GM23338 (cell line): ENCODE measurements at regions not wholly inside any gene's neighbourhood (a gene's known extent, or its start where the extent isn't known, plus 50 kb on each side); places are given as distances from the start of the nearest gene placed in this dataset.

Experiments
- ATAC-seq: fragments of 200-7000 bp; cut with Tn5 transposase; 3 replicates; pipeline ENCODE4 v1.9.1; 2020
- DNase-seq: peaks from one replicate; pipeline ENCODE4 v3.0.0-alpha.2; 2015; ENCODE audit warnings: low spot score
- H2AFZ ChIP-seq: fragments of 200-600 bp; sonication (generic); 2 replicates; pipeline ENCODE4 v1.8.0; 2016; ENCODE audit warnings: antibody characterized with exemption, mild to moderate bottlenecking, moderate library complexity
- H3F3A ChIP-seq: fragments of 200-600 bp; sonication (generic); replicated peaks from 2 replicates; pipeline ENCODE4 v1.8.0; 2017; ENCODE audit warnings: antibody characterized with exemption, mixed run types, low read depth
- H3K27ac ChIP-seq: fragments of 200-600 bp; sonication (generic); 2 replicates; pipeline ENCODE4 v1.6.1; 2016; ENCODE audit warnings: low read depth
- H3K27me3 ChIP-seq: fragments of 200-600 bp; sonication (generic); 2 replicates; pipeline ENCODE4 v1.8.0; 2016; ENCODE audit warnings: mild to moderate bottlenecking, mixed run types, moderate library complexity; ENCODE audit not compliant: insufficient read depth
- H3K36me3 ChIP-seq: fragments of 200-600 bp; sonication (generic); 2 replicates; pipeline ENCODE4 v1.8.0; 2016; ENCODE audit warnings: mild to moderate bottlenecking; ENCODE audit not compliant: insufficient read depth
- H3K4me1 ChIP-seq: fragments of 200-600 bp; sonication (generic); 2 replicates; pipeline ENCODE4 v1.8.0; 2016; ENCODE audit warnings: mild to moderate bottlenecking, moderate library complexity; ENCODE audit not compliant: insufficient read depth
- H3K4me2 ChIP-seq: fragments of 200-600 bp; sonication (generic); 2 replicates; pipeline ENCODE4 v1.7.1; 2017; ENCODE audit warnings: mixed run types
- H3K4me3 ChIP-seq: fragments of 200-600 bp; sonication (generic); 2 replicates; pipeline ENCODE4 v1.6.1; 2016; ENCODE audit warnings: mixed run types
- H3K79me2 ChIP-seq: fragments of 200-600 bp; sonication (generic); replicated peaks from 2 replicates; pipeline ENCODE4 v1.8.0; 2017; ENCODE audit warnings: mild to moderate bottlenecking; ENCODE audit not compliant: insufficient read depth
- H3K9me2 ChIP-seq: fragments of 200-600 bp; sonication (generic); 2 replicates; pipeline ENCODE4 v1.8.0; 2017; ENCODE audit not compliant: insufficient read depth
- H4K20me1 ChIP-seq: fragments of 200-600 bp; sonication (generic); replicated peaks from 2 replicates; pipeline ENCODE4 v1.8.0; 2017; ENCODE audit warnings: mild to moderate bottlenecking; ENCODE audit not compliant: insufficient read depth
- H3K27ac Mint-ChIP-seq: 2 replicates; pipeline ENCODE4 v1.8.0; 2020; ENCODE audit warnings: inconsistent platforms, mild to moderate bottlenecking, moderate library complexity, mixed read lengths
- H3K27me3 Mint-ChIP-seq: 3 replicates; pipeline ENCODE4 v1.8.0; 2022; ENCODE audit warnings: low read depth, mild to moderate bottlenecking, moderate library complexity, mixed read lengths, inconsistent platforms; ENCODE audit not compliant: insufficient read depth, poor library complexity
- H3K36me3 Mint-ChIP-seq: 3 replicates; pipeline ENCODE4 v1.8.0; 2021; ENCODE audit warnings: low read depth, mild to moderate bottlenecking, inconsistent platforms, moderate library complexity, mixed read lengths
- H3K4me1 Mint-ChIP-seq: 3 replicates; pipeline ENCODE4 v1.8.0; 2020; ENCODE audit warnings: mild to moderate bottlenecking, inconsistent platforms, mixed read lengths
- H3K4me3 Mint-ChIP-seq: 3 replicates; pipeline ENCODE4 v1.8.0; 2021; ENCODE audit warnings: moderate library complexity, mild to moderate bottlenecking, inconsistent platforms, mixed read lengths
- H3K9me3 Mint-ChIP-seq: 3 replicates; pipeline ENCODE4 v1.8.0; 2020; ENCODE audit warnings: moderate library complexity, mild to moderate bottlenecking, inconsistent platforms, mixed read lengths
- CREB1 ChIP-seq: fragments of 250-450 bp; sonication (Bioruptor Pico); IDR thresholded peaks from 2 replicates; pipeline ENCODE4 v1.5.0; 2020; ENCODE audit warnings: low read depth, mild to moderate bottlenecking, moderate library complexity
- EZH2 ChIP-seq: fragments of 200-600 bp; sonication (generic); IDR thresholded peaks from one replicate; pipeline ENCODE4 v1.8.0; 2017; ENCODE audit warnings: antibody characterized with exemption, mild to moderate bottlenecking, low read depth; ENCODE audit not compliant: unreplicated experiment
- EZH2phosphoT487 ChIP-seq: fragments of 200-600 bp; sonication (generic); IDR thresholded peaks from one replicate; pipeline ENCODE4 v1.8.1; 2018; ENCODE audit warnings: antibody characterized with exemption; ENCODE audit not compliant: unreplicated experiment
- JUNB ChIP-seq: IDR thresholded peaks from one replicate; pipeline ENCODE4 v1.6.1; 2016; ENCODE audit warnings: antibody characterized with exemption; ENCODE audit not compliant: unreplicated experiment
- NANOG ChIP-seq: IDR thresholded peaks from 2 replicates; pipeline ENCODE4 v1.6.1; 2016; ENCODE audit warnings: antibody characterized with exemption, borderline replicate concordance
- POLR2AphosphoS5 ChIP-seq: IDR thresholded peaks from 2 replicates; pipeline ENCODE4 v1.6.1; 2016; ENCODE audit warnings: antibody characterized with exemption, low read depth
- STAT1 ChIP-seq: IDR thresholded peaks from one replicate; pipeline ENCODE4 v1.6.1; 2016; ENCODE audit warnings: antibody characterized with exemption; ENCODE audit not compliant: unreplicated experiment
- ZNF114 ChIP-seq: fragments of 250-450 bp; sonication (Bioruptor Pico); IDR thresholded peaks from 2 replicates; pipeline ENCODE4 v1.5.0; 2020; ENCODE audit warnings: mild to moderate bottlenecking, moderate library complexity
- ZNF331 ChIP-seq: fragments of 250-450 bp; sonication (Bioruptor Pico); IDR thresholded peaks from 2 replicates; pipeline ENCODE4 v1.5.0; 2020; ENCODE audit warnings: low read depth, mild to moderate bottlenecking, moderate library complexity
- TF ChIP-seq, protein P1 (sequence below): IDR thresholded peaks from one replicate; pipeline ENCODE4 v1.6.1; 2018; ENCODE audit warnings: antibody characterized with exemption; ENCODE audit not compliant: unreplicated experiment
- TF ChIP-seq, protein P2 (sequence below), 2 experiments: fragments of 200-600 bp in 1 of 2; sonication (generic) in 1 of 2; conservative IDR thresholded peaks; 2 replicates each; pipeline versions ENCODE4 v1.5.1 to v1.6.1; 2016 to 2017; ENCODE audit warnings: antibody characterized with exemption in 2 of 2, low read depth in 2 of 2, mild to moderate bottlenecking in 2 of 2, moderate library complexity in 1 of 2
- TF ChIP-seq, protein P3 (sequence below): fragments of 250-450 bp; sonication (Bioruptor Pico); IDR thresholded peaks from 2 replicates; pipeline ENCODE4 v1.5.0; 2020; ENCODE audit warnings: mild to moderate bottlenecking, moderate library complexity
- TF ChIP-seq, protein P4 (sequence below): IDR thresholded peaks from 2 replicates; pipeline ENCODE4 v1.6.1; 2016; ENCODE audit warnings: antibody characterized with exemption

DNA sequence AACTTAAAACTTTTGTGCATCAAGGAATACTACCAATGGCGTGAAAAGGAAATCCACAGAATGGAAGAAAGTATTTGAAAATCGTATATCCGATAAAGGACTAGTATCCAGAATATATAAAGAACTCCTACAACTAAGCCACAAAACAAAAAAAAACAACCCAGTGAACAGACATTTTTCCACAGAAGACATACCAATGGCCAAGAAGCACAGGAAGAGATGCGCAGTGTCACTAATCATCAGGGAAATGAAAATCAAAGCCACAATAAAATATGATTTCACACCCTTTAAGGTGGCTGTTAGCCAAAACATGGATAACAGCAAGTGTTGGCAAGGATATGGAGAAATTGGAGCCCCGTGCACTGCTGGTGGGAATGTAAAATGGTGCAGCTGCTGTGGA lies 203.3 kb downstream of the SEC14L1 start:
- TF ChIP-seq ZNF331 (CRISPR knock-in tag) (no peak), CREB1 (CRISPR knock-in tag) (no peak), JUNB (no peak), POLR2AphosphoS5 (no peak), NANOG (no peak), EZH2phosphoT487 (no peak), EZH2 (no peak), STAT1 (no peak), ZNF114 (CRISPR knock-in tag) (no peak)
- TF ChIP-seq, protein P1, sequence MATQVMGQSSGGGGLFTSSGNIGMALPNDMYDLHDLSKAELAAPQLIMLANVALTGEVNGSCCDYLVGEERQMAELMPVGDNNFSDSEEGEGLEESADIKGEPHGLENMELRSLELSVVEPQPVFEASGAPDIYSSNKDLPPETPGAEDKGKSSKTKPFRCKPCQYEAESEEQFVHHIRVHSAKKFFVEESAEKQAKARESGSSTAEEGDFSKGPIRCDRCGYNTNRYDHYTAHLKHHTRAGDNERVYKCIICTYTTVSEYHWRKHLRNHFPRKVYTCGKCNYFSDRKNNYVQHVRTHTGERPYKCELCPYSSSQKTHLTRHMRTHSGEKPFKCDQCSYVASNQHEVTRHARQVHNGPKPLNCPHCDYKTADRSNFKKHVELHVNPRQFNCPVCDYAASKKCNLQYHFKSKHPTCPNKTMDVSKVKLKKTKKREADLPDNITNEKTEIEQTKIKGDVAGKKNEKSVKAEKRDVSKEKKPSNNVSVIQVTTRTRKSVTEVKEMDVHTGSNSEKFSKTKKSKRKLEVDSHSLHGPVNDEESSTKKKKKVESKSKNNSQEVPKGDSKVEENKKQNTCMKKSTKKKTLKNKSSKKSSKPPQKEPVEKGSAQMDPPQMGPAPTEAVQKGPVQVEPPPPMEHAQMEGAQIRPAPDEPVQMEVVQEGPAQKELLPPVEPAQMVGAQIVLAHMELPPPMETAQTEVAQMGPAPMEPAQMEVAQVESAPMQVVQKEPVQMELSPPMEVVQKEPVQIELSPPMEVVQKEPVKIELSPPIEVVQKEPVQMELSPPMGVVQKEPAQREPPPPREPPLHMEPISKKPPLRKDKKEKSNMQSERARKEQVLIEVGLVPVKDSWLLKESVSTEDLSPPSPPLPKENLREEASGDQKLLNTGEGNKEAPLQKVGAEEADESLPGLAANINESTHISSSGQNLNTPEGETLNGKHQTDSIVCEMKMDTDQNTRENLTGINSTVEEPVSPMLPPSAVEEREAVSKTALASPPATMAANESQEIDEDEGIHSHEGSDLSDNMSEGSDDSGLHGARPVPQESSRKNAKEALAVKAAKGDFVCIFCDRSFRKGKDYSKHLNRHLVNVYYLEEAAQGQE: no peak
- TF ChIP-seq, protein P2, sequence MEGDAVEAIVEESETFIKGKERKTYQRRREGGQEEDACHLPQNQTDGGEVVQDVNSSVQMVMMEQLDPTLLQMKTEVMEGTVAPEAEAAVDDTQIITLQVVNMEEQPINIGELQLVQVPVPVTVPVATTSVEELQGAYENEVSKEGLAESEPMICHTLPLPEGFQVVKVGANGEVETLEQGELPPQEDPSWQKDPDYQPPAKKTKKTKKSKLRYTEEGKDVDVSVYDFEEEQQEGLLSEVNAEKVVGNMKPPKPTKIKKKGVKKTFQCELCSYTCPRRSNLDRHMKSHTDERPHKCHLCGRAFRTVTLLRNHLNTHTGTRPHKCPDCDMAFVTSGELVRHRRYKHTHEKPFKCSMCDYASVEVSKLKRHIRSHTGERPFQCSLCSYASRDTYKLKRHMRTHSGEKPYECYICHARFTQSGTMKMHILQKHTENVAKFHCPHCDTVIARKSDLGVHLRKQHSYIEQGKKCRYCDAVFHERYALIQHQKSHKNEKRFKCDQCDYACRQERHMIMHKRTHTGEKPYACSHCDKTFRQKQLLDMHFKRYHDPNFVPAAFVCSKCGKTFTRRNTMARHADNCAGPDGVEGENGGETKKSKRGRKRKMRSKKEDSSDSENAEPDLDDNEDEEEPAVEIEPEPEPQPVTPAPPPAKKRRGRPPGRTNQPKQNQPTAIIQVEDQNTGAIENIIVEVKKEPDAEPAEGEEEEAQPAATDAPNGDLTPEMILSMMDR (conservative IDR thresholded peaks at IDR 0.05; ENCODE audit: low read depth in 2 of 2): no peak
- TF ChIP-seq, protein P3, sequence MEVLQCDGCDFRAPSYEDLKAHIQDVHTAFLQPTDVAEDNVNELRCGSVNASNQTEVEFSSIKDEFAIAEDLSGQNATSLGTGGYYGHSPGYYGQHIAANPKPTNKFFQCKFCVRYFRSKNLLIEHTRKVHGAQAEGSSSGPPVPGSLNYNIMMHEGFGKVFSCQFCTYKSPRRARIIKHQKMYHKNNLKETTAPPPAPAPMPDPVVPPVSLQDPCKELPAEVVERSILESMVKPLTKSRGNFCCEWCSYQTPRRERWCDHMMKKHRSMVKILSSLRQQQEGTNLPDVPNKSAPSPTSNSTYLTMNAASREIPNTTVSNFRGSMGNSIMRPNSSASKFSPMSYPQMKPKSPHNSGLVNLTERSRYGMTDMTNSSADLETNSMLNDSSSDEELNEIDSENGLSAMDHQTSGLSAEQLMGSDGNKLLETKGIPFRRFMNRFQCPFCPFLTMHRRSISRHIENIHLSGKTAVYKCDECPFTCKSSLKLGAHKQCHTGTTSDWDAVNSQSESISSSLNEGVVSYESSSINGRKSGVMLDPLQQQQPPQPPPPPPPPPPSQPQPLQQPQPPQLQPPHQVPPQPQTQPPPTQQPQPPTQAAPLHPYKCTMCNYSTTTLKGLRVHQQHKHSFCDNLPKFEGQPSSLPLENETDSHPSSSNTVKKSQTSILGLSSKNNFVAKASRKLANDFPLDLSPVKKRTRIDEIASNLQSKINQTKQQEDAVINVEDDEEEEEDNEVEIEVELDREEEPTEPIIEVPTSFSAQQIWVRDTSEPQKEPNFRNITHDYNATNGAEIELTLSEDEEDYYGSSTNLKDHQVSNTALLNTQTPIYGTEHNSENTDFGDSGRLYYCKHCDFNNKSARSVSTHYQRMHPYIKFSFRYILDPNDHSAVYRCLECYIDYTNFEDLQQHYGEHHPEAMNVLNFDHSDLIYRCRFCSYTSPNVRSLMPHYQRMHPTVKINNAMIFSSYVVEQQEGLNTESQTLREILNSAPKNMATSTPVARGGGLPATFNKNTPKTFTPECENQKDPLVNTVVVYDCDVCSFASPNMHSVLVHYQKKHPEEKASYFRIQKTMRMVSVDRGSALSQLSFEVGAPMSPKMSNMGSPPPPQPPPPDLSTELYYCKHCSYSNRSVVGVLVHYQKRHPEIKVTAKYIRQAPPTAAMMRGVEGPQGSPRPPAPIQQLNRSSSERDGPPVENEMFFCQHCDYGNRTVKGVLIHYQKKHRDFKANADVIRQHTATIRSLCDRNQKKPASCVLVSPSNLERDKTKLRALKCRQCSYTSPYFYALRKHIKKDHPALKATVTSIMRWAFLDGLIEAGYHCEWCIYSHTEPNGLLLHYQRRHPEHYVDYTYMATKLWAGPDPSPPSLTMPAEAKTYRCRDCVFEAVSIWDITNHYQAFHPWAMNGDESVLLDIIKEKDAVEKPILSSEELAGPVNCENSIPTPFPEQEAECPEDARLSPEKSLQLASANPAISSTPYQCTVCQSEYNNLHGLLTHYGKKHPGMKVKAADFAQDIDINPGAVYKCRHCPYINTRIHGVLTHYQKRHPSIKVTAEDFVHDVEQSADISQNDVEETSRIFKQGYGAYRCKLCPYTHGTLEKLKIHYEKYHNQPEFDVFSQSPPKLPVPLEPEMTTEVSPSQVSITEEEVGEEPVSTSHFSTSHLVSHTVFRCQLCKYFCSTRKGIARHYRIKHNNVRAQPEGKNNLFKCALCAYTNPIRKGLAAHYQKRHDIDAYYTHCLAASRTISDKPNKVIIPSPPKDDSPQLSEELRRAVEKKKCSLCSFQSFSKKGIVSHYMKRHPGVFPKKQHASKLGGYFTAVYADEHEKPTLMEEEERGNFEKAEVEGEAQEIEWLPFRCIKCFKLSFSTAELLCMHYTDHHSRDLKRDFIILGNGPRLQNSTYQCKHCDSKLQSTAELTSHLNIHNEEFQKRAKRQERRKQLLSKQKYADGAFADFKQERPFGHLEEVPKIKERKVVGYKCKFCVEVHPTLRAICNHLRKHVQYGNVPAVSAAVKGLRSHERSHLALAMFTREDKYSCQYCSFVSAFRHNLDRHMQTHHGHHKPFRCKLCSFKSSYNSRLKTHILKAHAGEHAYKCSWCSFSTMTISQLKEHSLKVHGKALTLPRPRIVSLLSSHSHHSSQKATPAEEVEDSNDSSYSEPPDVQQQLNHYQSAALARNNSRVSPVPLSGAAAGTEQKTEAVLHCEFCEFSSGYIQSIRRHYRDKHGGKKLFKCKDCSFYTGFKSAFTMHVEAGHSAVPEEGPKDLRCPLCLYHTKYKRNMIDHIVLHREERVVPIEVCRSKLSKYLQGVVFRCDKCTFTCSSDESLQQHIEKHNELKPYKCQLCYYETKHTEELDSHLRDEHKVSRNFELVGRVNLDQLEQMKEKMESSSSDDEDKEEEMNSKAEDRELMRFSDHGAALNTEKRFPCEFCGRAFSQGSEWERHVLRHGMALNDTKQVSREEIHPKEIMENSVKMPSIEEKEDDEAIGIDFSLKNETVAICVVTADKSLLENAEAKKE (CRISPR knock-in tag): no peak
- TF ChIP-seq, protein P4, sequence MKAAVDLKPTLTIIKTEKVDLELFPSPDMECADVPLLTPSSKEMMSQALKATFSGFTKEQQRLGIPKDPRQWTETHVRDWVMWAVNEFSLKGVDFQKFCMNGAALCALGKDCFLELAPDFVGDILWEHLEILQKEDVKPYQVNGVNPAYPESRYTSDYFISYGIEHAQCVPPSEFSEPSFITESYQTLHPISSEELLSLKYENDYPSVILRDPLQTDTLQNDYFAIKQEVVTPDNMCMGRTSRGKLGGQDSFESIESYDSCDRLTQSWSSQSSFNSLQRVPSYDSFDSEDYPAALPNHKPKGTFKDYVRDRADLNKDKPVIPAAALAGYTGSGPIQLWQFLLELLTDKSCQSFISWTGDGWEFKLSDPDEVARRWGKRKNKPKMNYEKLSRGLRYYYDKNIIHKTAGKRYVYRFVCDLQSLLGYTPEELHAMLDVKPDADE: no peak
- H3K4me3 Mint-ChIP-seq: no peak overlapping the region
- Histone ChIP-seq H3F3A (no peaks in the 10 kb centered on the region), H3K27me3 (no peaks in the 10 kb centered on the region), H2AFZ (no peak overlapping the region), H4K20me1 (no peaks in the 10 kb centered on the region; the same call in 1 of the 2 replicates), H3K79me2 (no peaks in the 10 kb centered on the region; the same call in none of the 2 replicates), H3K4me2 (no peak overlapping the region), H3K27ac (no peak overlapping the region), H3K4me3 (no peak overlapping the region), H3K36me3 (0 out of 2 replicates have a peak, but pooled peaks cover 2% of the 10 kb centered on the region), H3K4me1 (no peaks in the 10 kb centered on the region), H3K9me2 (no peaks in the 10 kb centered on the region)
- H3K4me1 Mint-ChIP-seq: no peaks in the 10 kb centered on the region
- H3K27ac Mint-ChIP-seq: no peak overlapping the region
- peaks cover 7% of the 10 kb centered on the region; the same call in 2 of the 3 replicates for H3K9me3 Mint-ChIP-seq
- no peaks in the 10 kb centered on the region for H3K27me3 Mint-ChIP-seq
- DNase-seq: no peak
- peaks cover 12% of the 10 kb centered on the region for H3K36me3 Mint-ChIP-seq
- ATAC-seq: no peak
